ENCODE measurements at regions not wholly inside any gene's neighbourhood (a gene's known extent, or its start where the extent isn't known, plus 50 kb on each side); places are given as distances from the start of the nearest gene placed in this dataset.

DNA sequence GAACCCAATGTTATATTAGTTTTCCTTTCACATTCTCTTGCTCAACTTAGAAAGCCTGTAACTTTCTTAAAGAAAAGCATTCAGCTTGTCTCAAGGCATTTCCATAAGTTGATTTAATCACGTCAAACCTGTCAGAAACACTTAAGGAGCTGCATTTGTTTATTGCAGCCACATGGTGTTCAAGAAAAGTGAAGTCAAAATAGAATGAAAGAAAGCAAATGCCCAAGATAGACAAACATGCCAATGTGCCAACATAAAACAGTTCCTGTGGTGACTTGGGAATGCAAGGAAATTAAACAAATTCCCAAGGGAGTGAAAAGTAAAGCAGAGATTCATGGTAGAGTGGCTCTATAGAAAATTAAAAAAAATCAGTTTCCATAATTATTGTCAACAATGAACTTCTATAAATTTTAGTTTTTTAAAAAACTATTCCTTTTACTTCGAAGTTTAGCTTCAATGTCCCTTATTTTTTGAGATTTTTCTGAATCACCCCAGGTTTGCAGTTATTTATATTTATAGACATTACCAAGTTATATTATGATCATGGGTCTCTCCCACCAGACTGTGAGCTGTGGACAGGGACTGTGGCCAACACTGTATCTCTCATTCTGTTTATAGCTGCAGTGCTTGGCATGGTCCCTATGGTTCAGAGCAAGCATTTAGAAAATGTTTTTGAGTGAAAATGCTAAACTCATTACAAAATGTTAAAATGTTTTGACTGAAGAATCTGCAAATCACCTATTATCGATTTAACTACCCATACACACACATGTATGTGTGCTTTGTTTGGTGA, 887.4 kb downstream of the REEP3 start:
- Mint-ChIP-seq H3K4me3 (ENCODE audit: unreplicated experiment) (no peak overlapping the region), H3K27ac (ENCODE audit: low read depth, unreplicated experiment) (no peak overlapping the region), H3K36me3 (ENCODE audit: insufficient read depth, unreplicated experiment) (no peaks in the 10 kb centered on the region), H3K4me1 (ENCODE audit: insufficient read depth, unreplicated experiment) (no peaks in the 10 kb centered on the region), H3K9me3 (ENCODE audit: unreplicated experiment) (no peaks in the 10 kb centered on the region), H3K27me3 (ENCODE audit: insufficient read depth, unreplicated experiment) (no peaks in the 10 kb centered on the region)
- intact Hi-C loops (cut with micrococcal nuclease), result no loop called here
- DNase-seq (ENCODE audit: unreplicated experiment), result no peak
- no TSS peak for BruUV-seq (replicated peaks)
- TF ChIP-seq, protein P1, sequence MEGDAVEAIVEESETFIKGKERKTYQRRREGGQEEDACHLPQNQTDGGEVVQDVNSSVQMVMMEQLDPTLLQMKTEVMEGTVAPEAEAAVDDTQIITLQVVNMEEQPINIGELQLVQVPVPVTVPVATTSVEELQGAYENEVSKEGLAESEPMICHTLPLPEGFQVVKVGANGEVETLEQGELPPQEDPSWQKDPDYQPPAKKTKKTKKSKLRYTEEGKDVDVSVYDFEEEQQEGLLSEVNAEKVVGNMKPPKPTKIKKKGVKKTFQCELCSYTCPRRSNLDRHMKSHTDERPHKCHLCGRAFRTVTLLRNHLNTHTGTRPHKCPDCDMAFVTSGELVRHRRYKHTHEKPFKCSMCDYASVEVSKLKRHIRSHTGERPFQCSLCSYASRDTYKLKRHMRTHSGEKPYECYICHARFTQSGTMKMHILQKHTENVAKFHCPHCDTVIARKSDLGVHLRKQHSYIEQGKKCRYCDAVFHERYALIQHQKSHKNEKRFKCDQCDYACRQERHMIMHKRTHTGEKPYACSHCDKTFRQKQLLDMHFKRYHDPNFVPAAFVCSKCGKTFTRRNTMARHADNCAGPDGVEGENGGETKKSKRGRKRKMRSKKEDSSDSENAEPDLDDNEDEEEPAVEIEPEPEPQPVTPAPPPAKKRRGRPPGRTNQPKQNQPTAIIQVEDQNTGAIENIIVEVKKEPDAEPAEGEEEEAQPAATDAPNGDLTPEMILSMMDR (IDR thresholded peaks at IDR 0.05; ENCODE audit: unreplicated experiment), result no peak
- POLR2A ChIA-PET, result no interaction called here
- CTCF ChIA-PET, result interaction anchor here (0.7 kb wide), 1 partner anchor 316 kb away, joined by 3 read pairs; no protein-coding TSS in a partner anchor

DNA sequence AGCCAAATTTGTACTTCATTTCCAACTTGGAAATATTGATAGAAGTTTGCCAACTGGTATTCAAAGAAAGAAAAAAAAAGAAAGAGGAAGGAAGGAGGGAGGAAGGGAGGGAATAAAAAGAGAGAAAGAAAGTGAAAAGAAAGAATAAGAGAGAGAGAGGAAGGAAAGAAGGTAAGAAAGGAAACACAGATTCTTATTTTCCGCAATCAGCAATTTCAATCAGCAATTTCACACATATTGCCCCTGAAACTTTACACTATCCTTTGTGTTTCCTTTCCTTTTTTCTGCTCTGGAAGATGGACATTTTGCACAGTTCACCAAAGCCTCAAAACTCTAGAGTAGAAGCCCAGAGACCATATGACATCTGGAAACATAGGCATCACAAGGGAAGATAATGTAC, 888.1 kb downstream of the REEP3 start:
- CTCF ChIA-PET, result no interaction called here
- H3K36me3 Mint-ChIP-seq (ENCODE audit: insufficient read depth, unreplicated experiment), result no peaks in the 10 kb centered on the region
- POLR2A ChIA-PET, result no interaction called here
- no peak overlapping the region for H3K27ac Mint-ChIP-seq (ENCODE audit: low read depth, unreplicated experiment)
- no peaks in the 10 kb centered on the region for H3K27me3 Mint-ChIP-seq (ENCODE audit: insufficient read depth, unreplicated experiment)
- no peaks in the 10 kb centered on the region for H3K4me1 Mint-ChIP-seq (ENCODE audit: insufficient read depth, unreplicated experiment)
- no TSS peak for BruUV-seq (replicated peaks)
- intact Hi-C loops (cut with micrococcal nuclease), result no loop called here
- TF ChIP-seq, protein P1 (IDR thresholded peaks at IDR 0.05; ENCODE audit: unreplicated experiment), result no peak
- H3K4me3 Mint-ChIP-seq (ENCODE audit: unreplicated experiment), result no peak overlapping the region
- H3K9me3 Mint-ChIP-seq (ENCODE audit: unreplicated experiment), result no peaks in the 10 kb centered on the region
- no peak for DNase-seq (ENCODE audit: unreplicated experiment)

DNA sequence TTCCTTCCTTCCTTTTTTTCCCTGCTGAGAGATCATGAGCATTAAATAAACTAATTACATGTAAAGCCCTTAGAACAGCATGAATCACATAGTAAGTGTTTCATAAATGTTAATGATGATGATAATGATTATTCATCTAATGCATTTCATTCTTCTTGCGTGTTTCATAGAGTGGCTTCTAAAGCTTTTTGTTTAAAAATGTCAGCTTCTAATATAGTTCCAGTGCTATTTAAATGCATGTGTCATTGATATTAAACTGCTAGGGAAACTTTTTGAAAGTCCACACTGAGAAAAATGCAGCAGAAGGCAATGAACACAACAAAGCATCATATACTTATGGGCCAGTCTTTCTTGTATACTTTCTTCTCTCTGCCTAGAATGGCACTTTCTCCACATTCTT, 894.8 kb downstream of the REEP3 start:
- no peaks in the 10 kb centered on the region for H3K9me3 Mint-ChIP-seq (ENCODE audit: unreplicated experiment)
- BruUV-seq (replicated peaks), result no TSS peak
- CTCF ChIA-PET, result no interaction called here
- intact Hi-C loops (cut with micrococcal nuclease), result no loop called here
- H3K36me3 Mint-ChIP-seq (ENCODE audit: insufficient read depth, unreplicated experiment), result no peaks in the 10 kb centered on the region
- no peak overlapping the region for H3K27ac Mint-ChIP-seq (ENCODE audit: low read depth, unreplicated experiment)
- no peaks in the 10 kb centered on the region for H3K4me1 Mint-ChIP-seq (ENCODE audit: insufficient read depth, unreplicated experiment)
- no peaks in the 10 kb centered on the region for H3K27me3 Mint-ChIP-seq (ENCODE audit: insufficient read depth, unreplicated experiment)
- DNase-seq (ENCODE audit: unreplicated experiment), result no peak
- H3K4me3 Mint-ChIP-seq (ENCODE audit: unreplicated experiment), result no peak overlapping the region
- TF ChIP-seq, protein P1 (IDR thresholded peaks at IDR 0.05; ENCODE audit: unreplicated experiment), result no peak
- POLR2A ChIA-PET, result no interaction called here

DNA sequence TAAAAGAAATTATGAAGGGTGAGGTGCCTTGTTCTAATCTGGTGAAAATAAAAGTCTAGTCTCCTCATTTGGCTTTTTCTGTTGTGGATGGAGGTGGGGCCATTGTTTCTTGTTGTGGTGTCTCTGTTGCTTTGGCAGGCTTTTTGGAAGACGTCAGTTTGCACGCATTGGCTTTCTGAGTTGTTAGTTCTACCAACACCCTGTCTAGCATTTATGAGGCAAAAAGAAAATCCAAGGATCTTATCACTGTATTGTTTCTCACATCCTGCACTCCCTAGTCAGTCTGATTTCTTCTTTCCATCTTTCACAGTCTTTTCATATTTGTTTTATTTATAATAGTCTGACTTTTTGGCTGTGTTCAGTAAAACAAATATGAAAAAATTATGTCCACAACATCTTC, 898.3 kb downstream of the REEP3 start:
- POLR2A ChIA-PET, result no interaction called here
- Mint-ChIP-seq H3K27me3 (ENCODE audit: insufficient read depth, unreplicated experiment) (no peaks in the 10 kb centered on the region), H3K4me3 (ENCODE audit: unreplicated experiment) (no peak overlapping the region), H3K27ac (ENCODE audit: low read depth, unreplicated experiment) (no peak overlapping the region), H3K4me1 (ENCODE audit: insufficient read depth, unreplicated experiment) (no peaks in the 10 kb centered on the region), H3K36me3 (ENCODE audit: insufficient read depth, unreplicated experiment) (no peaks in the 10 kb centered on the region), H3K9me3 (ENCODE audit: unreplicated experiment) (no peaks in the 10 kb centered on the region)
- TF ChIP-seq, protein P1 (IDR thresholded peaks at IDR 0.05; ENCODE audit: unreplicated experiment), result no peak
- CTCF ChIA-PET, result no interaction called here
- intact Hi-C loops (cut with micrococcal nuclease), result no loop called here
- DNase-seq (ENCODE audit: unreplicated experiment), result no peak
- no TSS peak for BruUV-seq (replicated peaks)

All from MCF 10A (cell line).